ENCODE measurements at regions not wholly inside any gene's neighbourhood (a gene's known extent, or its start where the extent isn't known, plus 50 kb on each side); places are given as distances from the start of the nearest gene placed in this dataset.

DNA sequence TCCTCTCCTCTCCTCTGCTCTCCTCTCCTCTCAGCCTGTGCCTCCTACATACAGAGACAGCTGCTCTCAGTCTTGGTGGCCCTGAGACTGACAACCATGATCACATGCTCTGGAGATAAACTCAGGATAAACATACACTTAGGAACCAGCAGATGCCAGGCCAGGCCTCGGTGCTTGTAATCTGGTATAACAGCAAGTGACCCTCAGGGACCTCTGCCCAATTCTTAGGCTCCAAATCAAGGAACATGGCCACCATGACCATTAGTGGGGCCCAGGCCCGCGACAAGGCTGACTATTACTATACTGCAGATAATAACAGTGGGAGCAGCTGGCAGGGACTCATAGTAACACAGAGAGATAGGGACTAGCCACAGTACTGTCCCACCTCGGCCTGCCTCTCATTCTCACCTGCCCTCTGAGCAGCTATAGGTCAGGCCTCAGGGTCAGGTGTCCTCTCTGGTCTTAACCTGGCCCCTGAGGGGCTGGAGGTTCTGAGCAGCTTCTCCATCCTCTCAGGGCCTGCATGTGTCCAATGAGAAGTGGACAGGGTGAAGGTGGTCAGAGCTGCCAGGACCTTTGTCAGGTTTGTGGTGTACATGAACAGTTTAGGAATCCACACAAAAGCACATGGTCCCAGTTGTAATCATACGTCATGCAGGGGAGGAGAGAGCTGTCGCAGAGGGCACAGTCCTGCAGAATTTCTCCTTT, 106.1 kb downstream of the GGTLC2 start:
- intact Hi-C loops (cut with DNase I) = no loop called here
- TF ChIP-seq, protein P1, sequence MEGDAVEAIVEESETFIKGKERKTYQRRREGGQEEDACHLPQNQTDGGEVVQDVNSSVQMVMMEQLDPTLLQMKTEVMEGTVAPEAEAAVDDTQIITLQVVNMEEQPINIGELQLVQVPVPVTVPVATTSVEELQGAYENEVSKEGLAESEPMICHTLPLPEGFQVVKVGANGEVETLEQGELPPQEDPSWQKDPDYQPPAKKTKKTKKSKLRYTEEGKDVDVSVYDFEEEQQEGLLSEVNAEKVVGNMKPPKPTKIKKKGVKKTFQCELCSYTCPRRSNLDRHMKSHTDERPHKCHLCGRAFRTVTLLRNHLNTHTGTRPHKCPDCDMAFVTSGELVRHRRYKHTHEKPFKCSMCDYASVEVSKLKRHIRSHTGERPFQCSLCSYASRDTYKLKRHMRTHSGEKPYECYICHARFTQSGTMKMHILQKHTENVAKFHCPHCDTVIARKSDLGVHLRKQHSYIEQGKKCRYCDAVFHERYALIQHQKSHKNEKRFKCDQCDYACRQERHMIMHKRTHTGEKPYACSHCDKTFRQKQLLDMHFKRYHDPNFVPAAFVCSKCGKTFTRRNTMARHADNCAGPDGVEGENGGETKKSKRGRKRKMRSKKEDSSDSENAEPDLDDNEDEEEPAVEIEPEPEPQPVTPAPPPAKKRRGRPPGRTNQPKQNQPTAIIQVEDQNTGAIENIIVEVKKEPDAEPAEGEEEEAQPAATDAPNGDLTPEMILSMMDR (IDR thresholded peaks at IDR 0.05) = no peak
- Histone ChIP-seq H3K4me3 (no peak overlapping the region), H3K27ac (no peak overlapping the region), H3K9me3 (no peaks in the 10 kb centered on the region), H3K36me3 (no peaks in the 10 kb centered on the region), H3K4me1 (peaks cover 5 to 14% of the 10 kb centered on the region in 2 donors), H3K27me3 (no peaks in the 10 kb centered on the region)
- DNase-seq = no peak
- ATAC-seq = no peak

DNA sequence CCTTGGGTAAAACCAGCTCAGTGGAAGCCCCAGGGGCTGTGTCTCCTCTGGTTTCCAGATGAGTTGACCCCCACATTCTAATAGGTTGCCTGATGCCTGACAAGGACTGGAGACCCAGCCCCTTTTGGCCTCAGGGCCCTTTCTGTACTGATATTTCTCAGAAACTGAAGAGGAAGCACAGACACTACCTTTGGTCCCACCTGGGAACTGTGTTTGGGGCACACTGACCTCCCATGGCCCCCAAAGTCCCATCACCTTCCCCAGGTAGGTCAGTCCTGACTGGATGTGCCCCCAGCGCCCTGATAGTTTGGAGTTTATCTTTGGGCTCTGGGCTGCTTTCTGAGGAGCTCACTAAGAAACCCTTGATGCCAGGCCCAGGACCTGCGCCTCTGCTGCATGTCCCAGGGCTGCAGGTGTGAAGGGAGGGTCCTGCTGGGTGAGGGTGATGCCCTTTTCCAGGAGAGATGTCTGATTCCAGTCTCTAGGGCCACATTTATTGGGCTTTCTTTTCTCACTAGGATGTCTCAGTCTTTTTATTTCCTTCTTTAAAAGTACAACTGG, 106.7 kb downstream of the GGTLC2 start:
- DNase-seq (no peak), ATAC-seq (no peak)
- Histone ChIP-seq H3K27me3 (no peaks in the 10 kb centered on the region), H3K27ac (no peak overlapping the region), H3K36me3 (no peaks in the 10 kb centered on the region), H3K9me3 (no peaks in the 10 kb centered on the region), H3K4me1 (peaks cover 5 to 14% of the 10 kb centered on the region in 2 donors), H3K4me3 (no peak overlapping the region)
- intact Hi-C loops (cut with DNase I) = no loop called here
- TF ChIP-seq, protein P1 (IDR thresholded peaks at IDR 0.05) = no peak

DNA sequence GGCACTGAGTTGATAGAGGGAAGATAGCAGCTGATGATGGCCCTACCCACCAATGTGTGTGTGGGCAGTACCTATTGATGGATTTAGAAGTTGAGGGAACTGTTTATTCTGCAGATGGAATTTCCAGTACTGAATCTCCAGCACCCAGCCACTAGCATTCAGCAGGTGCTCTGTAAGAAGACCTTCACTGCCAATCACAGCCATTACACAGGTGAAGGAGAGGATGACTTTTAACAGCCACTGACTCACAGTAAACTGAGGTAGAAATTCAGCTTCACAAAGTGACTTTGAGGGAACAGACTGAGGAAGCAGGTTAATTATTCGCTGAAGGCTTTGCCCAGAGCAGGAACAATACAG, 107.8 kb downstream of the GGTLC2 start:
- H3K4me1 ChIP-seq = peaks cover 5 to 14% of the 10 kb centered on the region in 2 donors
- intact Hi-C loops (cut with DNase I) = no loop called here
- DNase-seq (no peak), ATAC-seq (no peak)
- no peak overlapping the region for H3K4me3 ChIP-seq
- no peaks in the 10 kb centered on the region for H3K36me3 ChIP-seq
- H3K9me3 ChIP-seq = no peaks in the 10 kb centered on the region
- TF ChIP-seq, protein P1 (IDR thresholded peaks at IDR 0.05) = no peak
- no peaks in the 10 kb centered on the region for H3K27me3 ChIP-seq
- H3K27ac ChIP-seq = no peak overlapping the region

DNA sequence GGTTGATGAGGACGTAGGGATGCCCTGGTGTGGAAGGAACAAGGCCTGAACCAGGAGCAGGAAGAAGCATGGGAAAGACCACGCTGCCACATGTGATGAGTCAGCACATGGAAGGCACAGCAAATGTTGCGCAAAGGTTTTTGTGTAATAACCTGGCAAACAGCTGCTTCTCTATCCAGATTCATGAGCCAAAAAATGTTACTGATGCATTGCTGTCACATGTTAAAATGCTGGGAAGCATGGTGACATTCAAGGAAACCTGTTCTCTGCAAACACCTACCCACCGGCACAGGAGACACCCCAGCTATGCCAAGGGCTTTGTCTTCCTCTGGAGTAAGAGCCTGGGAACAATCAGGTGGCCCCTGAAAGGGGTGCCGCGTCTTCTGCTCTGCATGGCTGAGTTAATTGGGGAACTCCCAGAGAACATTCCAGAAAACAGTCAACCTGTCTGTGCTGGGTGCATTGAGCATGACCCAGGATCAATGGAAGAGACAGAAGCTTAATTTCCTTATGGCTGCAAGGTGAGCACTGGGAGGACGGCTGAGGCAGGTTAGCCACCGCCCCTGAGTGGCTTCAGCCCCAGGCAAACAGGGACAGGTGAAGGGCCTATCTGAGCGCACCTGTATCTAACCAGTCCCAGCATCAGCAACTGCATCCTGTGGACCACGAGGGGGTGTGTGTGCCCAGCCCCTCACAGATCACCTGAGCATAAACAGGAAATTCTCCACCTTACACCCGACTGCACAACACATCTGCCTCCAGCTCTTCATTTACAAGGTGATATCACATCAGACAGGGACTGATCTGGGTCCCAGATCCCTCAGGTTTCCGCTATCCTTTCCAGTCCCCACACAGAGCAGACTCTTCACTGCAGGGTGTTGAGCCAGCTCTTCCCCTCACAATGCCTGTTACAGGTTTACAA, 108.4 kb downstream of the GGTLC2 start:
- ATAC-seq (peak; percentile 15), DNase-seq (peak in 2 of 4 donors; percentile 35 to 60)
- Histone ChIP-seq H3K36me3 (no peaks in the 10 kb centered on the region), H3K9me3 (no peaks in the 10 kb centered on the region), H3K27me3 (no peaks in the 10 kb centered on the region), H3K4me1 (peaks cover 5 to 14% of the 10 kb centered on the region in 2 donors), H3K4me3 (no peak overlapping the region), H3K27ac (no peak overlapping the region)
- TF ChIP-seq, protein P1 (IDR thresholded peaks at IDR 0.05) = no peak
- intact Hi-C loops (cut with DNase I) = no loop called here

Data from left lung (tissue), 4 donors.